Hepatocyte (in vitro differentiated cells): ENCODE measurements at regions not wholly inside any gene's neighbourhood (a gene's known extent, or its start where the extent isn't known, plus 50 kb on each side); places are given as distances from the start of the nearest gene placed in this dataset.

ENCODE experiments used
- DNase-seq: peaks from one replicate; pipeline ENCODE4 v3.0.0-alpha.2; 2016; ENCODE audit warnings: low spot score
- H2AFZ ChIP-seq: fragments of 200-600 bp; sonication (generic); 2 replicates; pipeline ENCODE4 v1.6.0; 2016; ENCODE audit warnings: antibody characterized with exemption, mild to moderate bottlenecking
- H3K27ac ChIP-seq: fragments of 200-600 bp; sonication (generic); 2 replicates; pipeline ENCODE4 v1.5.1; 2016; ENCODE audit warnings: mild to moderate bottlenecking
- H3K27me3 ChIP-seq: fragments of 200-600 bp; sonication (generic); 2 replicates; pipeline ENCODE4 v1.6.1; 2016
- H3K36me3 ChIP-seq: fragments of 200-600 bp; sonication (generic); replicated peaks from 2 replicates; pipeline ENCODE4 v1.5.1; 2016; ENCODE audit warnings: low read depth; ENCODE audit not compliant: insufficient read depth
- H3K4me1 ChIP-seq: fragments of 200-600 bp; sonication (generic); 2 replicates; pipeline ENCODE4 v1.5.1; 2016; ENCODE audit warnings: mild to moderate bottlenecking, moderate library complexity; ENCODE audit not compliant: insufficient read depth
- H3K4me2 ChIP-seq: fragments of 200-600 bp; sonication (generic); 2 replicates; pipeline ENCODE4 v1.6.0; 2016
- H3K4me3 ChIP-seq: fragments of 200-600 bp; sonication (generic); 2 replicates; pipeline ENCODE4 v1.5.1; 2016; ENCODE audit warnings: mild to moderate bottlenecking
- H3K79me2 ChIP-seq: fragments of 200-600 bp; sonication (generic); 2 replicates; pipeline ENCODE4 v1.6.0; 2017; ENCODE audit warnings: mild to moderate bottlenecking
- H3K9me2 ChIP-seq: fragments of 200-600 bp; sonication (generic); replicated peaks from 2 replicates; pipeline ENCODE4 v1.6.0; 2017; ENCODE audit warnings: mild to moderate bottlenecking; ENCODE audit not compliant: insufficient read depth
- H3K9me3 ChIP-seq: fragments of 200-600 bp; sonication (generic); 2 replicates; pipeline ENCODE4 v1.5.1; 2016; ENCODE audit warnings: low read depth, mild to moderate bottlenecking
- H4K20me1 ChIP-seq: fragments of 200-600 bp; sonication (generic); 2 replicates; pipeline ENCODE4 v1.6.0; 2016; ENCODE audit warnings: mild to moderate bottlenecking; ENCODE audit not compliant: insufficient read depth, poor library complexity, severe bottlenecking
- EZH2 ChIP-seq: fragments of 200-600 bp; sonication (generic); IDR thresholded peaks from 2 replicates; pipeline ENCODE4 v1.6.1; 2016; ENCODE audit warnings: antibody characterized with exemption, mild to moderate bottlenecking, borderline replicate concordance
- EZH2phosphoT487 ChIP-seq: fragments of 200-600 bp; sonication (generic); IDR thresholded peaks from one replicate; pipeline ENCODE4 v1.6.1; 2018; ENCODE audit warnings: antibody characterized with exemption, mild to moderate bottlenecking, low read depth, moderate library complexity; ENCODE audit not compliant: unreplicated experiment, severe bottlenecking
- WGBS: methylation state at CpG from one replicate; pipeline ENCODE4 v1.1.6; 2016; ENCODE audit warnings: low lambda C conversion rate; ENCODE audit errors: missing lambda C conversion rate; 5-methylcytosine and 5-hydroxymethylcytosine counted together
- TF ChIP-seq, protein P1 (sequence below): fragments of 200-600 bp; sonication (generic); IDR thresholded peaks from 2 replicates; pipeline ENCODE4 v1.5.1; 2016; ENCODE audit warnings: antibody characterized with exemption, mild to moderate bottlenecking; ENCODE audit not compliant: poor library complexity

DNA sequence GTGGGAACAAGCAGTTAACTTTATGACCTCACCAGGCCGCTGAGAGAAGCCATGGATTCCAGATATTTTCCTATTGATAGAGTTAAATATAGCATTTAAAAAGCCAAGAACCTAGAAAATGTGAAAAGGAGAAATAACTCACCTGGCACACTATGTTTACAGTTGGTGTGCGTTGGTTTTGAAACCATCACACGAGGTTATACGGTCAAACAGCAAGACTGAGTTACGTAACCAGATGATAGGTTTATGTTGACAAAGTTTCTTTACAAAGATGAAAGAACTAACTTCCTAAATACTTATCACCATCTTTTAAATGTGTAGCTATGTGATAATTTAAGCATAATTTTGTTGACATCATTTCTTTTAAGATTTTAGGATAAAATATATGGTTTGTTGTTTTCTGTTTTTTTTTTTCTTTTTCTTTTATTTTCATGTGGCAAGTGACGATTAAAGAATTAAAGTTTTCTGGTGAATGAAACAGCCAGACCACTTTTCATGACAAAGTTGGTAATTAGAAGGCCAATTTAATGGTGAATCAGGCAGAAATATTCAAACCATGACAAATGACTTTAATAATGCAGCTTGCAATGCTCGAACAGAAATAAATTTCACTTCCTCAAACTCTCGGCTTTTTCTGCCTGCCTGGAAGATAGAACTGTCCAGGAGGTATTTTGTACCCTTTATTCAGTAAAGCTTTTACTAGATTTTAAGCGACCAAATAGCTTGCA, 339.1 kb upstream of the OBI1 start:
- no peaks in the 10 kb centered on the region for H3K4me1 ChIP-seq
- H3K9me3 ChIP-seq: no peaks in the 10 kb centered on the region
- no peak for DNase-seq
- no peaks in the 10 kb centered on the region for H3K36me3 ChIP-seq
- no peak for TF ChIP-seq EZH2
- TF ChIP-seq, protein P1, sequence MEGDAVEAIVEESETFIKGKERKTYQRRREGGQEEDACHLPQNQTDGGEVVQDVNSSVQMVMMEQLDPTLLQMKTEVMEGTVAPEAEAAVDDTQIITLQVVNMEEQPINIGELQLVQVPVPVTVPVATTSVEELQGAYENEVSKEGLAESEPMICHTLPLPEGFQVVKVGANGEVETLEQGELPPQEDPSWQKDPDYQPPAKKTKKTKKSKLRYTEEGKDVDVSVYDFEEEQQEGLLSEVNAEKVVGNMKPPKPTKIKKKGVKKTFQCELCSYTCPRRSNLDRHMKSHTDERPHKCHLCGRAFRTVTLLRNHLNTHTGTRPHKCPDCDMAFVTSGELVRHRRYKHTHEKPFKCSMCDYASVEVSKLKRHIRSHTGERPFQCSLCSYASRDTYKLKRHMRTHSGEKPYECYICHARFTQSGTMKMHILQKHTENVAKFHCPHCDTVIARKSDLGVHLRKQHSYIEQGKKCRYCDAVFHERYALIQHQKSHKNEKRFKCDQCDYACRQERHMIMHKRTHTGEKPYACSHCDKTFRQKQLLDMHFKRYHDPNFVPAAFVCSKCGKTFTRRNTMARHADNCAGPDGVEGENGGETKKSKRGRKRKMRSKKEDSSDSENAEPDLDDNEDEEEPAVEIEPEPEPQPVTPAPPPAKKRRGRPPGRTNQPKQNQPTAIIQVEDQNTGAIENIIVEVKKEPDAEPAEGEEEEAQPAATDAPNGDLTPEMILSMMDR: no peak
- TF ChIP-seq EZH2phosphoT487: no peak
- H3K4me2 ChIP-seq: no peak overlapping the region
- no peaks in the 10 kb centered on the region for H4K20me1 ChIP-seq
- H3K79me2 ChIP-seq: no peaks in the 10 kb centered on the region
- H3K27me3 ChIP-seq: peaks cover 3% of the 10 kb centered on the region
- H3K4me3 ChIP-seq: no peak overlapping the region
- no peaks in the 10 kb centered on the region for H3K9me2 ChIP-seq
- 82% methylated on average over 9 of the region's 9 CpGs for WGBS
- H3K27ac ChIP-seq: no peak overlapping the region
- no peak overlapping the region for H2AFZ ChIP-seq

GRCh38 chr13:78993792-78994191, 334.8 kb upstream of the OBI1 start:
- H2AFZ ChIP-seq: no peak overlapping the region
- no peaks in the 10 kb centered on the region for H3K36me3 ChIP-seq
- DNase-seq: no peak
- no peak overlapping the region for H3K27ac ChIP-seq
- H3K9me3 ChIP-seq: no peaks in the 10 kb centered on the region
- H3K79me2 ChIP-seq: no peaks in the 10 kb centered on the region
- no peaks in the 10 kb centered on the region for H3K9me2 ChIP-seq
- H3K4me2 ChIP-seq: no peak overlapping the region
- TF ChIP-seq EZH2phosphoT487 (no peak), EZH2 (no peak)
- TF ChIP-seq, protein P1: no peak
- H3K4me3 ChIP-seq: no peak overlapping the region
- H3K4me1 ChIP-seq: no peaks in the 10 kb centered on the region
- H4K20me1 ChIP-seq: no peaks in the 10 kb centered on the region
- peaks cover 3% of the 10 kb centered on the region for H3K27me3 ChIP-seq
- WGBS: 63% methylated on average over 2 of the region's 2 CpGs

GRCh38 chr13:78981913-78982312, 323.0 kb upstream of the OBI1 start:
- Histone ChIP-seq H3K36me3 (no peaks in the 10 kb centered on the region), H3K27ac (no peak overlapping the region), H3K9me2 (no peaks in the 10 kb centered on the region), H3K9me3 (no peaks in the 10 kb centered on the region), H3K27me3 (peaks cover 14% of the 10 kb centered on the region), H3K79me2 (no peaks in the 10 kb centered on the region), H3K4me2 (no peak overlapping the region), H3K4me3 (no peak overlapping the region), H2AFZ (no peak overlapping the region), H3K4me1 (no peaks in the 10 kb centered on the region), H4K20me1 (no peaks in the 10 kb centered on the region)
- WGBS: 94% methylated on average over 4 of the region's 4 CpGs
- TF ChIP-seq EZH2phosphoT487 (no peak), EZH2 (no peak)
- TF ChIP-seq, protein P1: no peak
- no peak for DNase-seq
